PFSK-1 (cell line): ENCODE measurements at regions not wholly inside any gene's neighbourhood (a gene's known extent, or its start where the extent isn't known, plus 50 kb on each side); places are given as distances from the start of the nearest gene placed in this dataset.

Experiments used
- FOXP2 ChIP-seq: optimal IDR thresholded peaks from 2 replicates; pipeline ENCODE3; 2011; ENCODE audit warnings: borderline replicate concordance, control low read depth, inconsistent platforms; ENCODE audit not compliant: insufficient read depth; ENCODE audit errors: extremely low read length, extremely low read depth
- POLR2AphosphoS5 ChIP-seq: IDR thresholded peaks from 2 replicates; pipeline ENCODE4 v1.6.1; 2012; ENCODE audit warnings: low read depth, mild to moderate bottlenecking, control low read depth, low read length, moderate library complexity
- REST ChIP-seq, 2 experiments: IDR thresholded peaks; 2 replicates each; pipeline versions ENCODE4 v1.6.1 to v1.8.0; 2011 to 2012; ENCODE audit warnings: low read depth in 2 of 2, low read length in 2 of 2, control low read depth in 1 of 2, inconsistent platforms in 1 of 2, mild to moderate bottlenecking in 1 of 2, moderate library complexity in 1 of 2; ENCODE audit not compliant: insufficient read depth in 1 of 2
- SIN3A ChIP-seq: IDR thresholded peaks from 2 replicates; pipeline ENCODE4 v1.6.1; 2012; ENCODE audit warnings: mild to moderate bottlenecking, low read length, moderate library complexity, borderline replicate concordance; ENCODE audit not compliant: insufficient read depth
- TAF1 ChIP-seq: IDR thresholded peaks from 2 replicates; pipeline ENCODE4 v1.6.1; 2012; ENCODE audit warnings: low read length, control low read depth, borderline replicate concordance; ENCODE audit not compliant: insufficient read depth

- TF ChIP-seq POLR2AphosphoS5 (no peak), TAF1 (no peak), REST (IDR thresholded peaks at IDR 0.05; ENCODE audit: insufficient read depth in 1 of 2, low read depth in 2 of 2, low read length in 2 of 2) (no peak), SIN3A (no peak), FOXP2 (no peak)
Observed at GRCh38 chr2:144914622-144915318, 394.9 kb upstream of the ZEB2 start.

- no peak for TF ChIP-seq SIN3A
- no peak for TF ChIP-seq REST (IDR thresholded peaks at IDR 0.05; ENCODE audit: insufficient read depth in 1 of 2, low read depth in 2 of 2, low read length in 2 of 2)
- no peak for TF ChIP-seq TAF1
- TF ChIP-seq POLR2AphosphoS5: no peak
- no peak for TF ChIP-seq FOXP2
Observed at GRCh38 chr2:144914113-144914512, 394.2 kb upstream of the ZEB2 start.

GRCh38 chr2:144912206-144912605 is 392.3 kb upstream of the ZEB2 start:
- TF ChIP-seq SIN3A: no peak
- no peak for TF ChIP-seq FOXP2
- TF ChIP-seq REST (IDR thresholded peaks at IDR 0.05; ENCODE audit: insufficient read depth in 1 of 2, low read depth in 2 of 2, low read length in 2 of 2): no peak
- no peak for TF ChIP-seq TAF1
- TF ChIP-seq POLR2AphosphoS5: no peak

- TF ChIP-seq POLR2AphosphoS5 (no peak), FOXP2 (no peak), TAF1 (no peak), SIN3A (no peak), REST (IDR thresholded peaks at IDR 0.05; ENCODE audit: insufficient read depth in 1 of 2, low read depth in 2 of 2, low read length in 2 of 2) (no peak)
Observed at GRCh38 chr2:144905956-144906355, 386.0 kb upstream of the ZEB2 start.

- TF ChIP-seq POLR2AphosphoS5 (no peak), TAF1 (no peak), SIN3A (no peak), FOXP2 (no peak), REST (IDR thresholded peaks at IDR 0.05; ENCODE audit: insufficient read depth in 1 of 2, low read depth in 2 of 2, low read length in 2 of 2) (no peak)
Observed at GRCh38 chr2:144904612-144905011, 384.7 kb upstream of the ZEB2 start.
